H1 (cell line): ENCODE measurements at regions not wholly inside any gene's neighbourhood (a gene's known extent, or its start where the extent isn't known, plus 50 kb on each side); places are given as distances from the start of the nearest gene placed in this dataset.
"Not testable (repeated sequence)": the region's sequence is repeated elsewhere in the genome, so short reads cannot be mapped to it uniquely, and the experiment has no call there.

Experiments
- CTCF ChIA-PET: fragments of 300-600 bp; sonication (Branson Sonifier 250); formaldehyde crosslinking; loops from one replicate; lab custom pipeline; 2021; ENCODE audit not compliant: partially characterized antibody; lab: Charles Lee
- POLR2A ChIA-PET: fragments of 300-600 bp; sonication (Branson Sonifier 250); formaldehyde crosslinking; loops from one replicate; lab custom pipeline; 2021; ENCODE audit warnings: inconsistent platforms; ENCODE audit not compliant: partially characterized antibody; lab: Charles Lee
- DNase-seq, 2 experiments: peaks; one replicate each; pipeline versions ENCODE4 v3.0.0 to v3.0.0-alpha.2; 2010 to 2022; ENCODE audit warnings: low spot score in 2 of 2, low read depth in 1 of 2, mixed read lengths in 1 of 2
- FAIRE-seq: peaks from 2 replicates; lab custom pipeline; 2011; peaks lifted over from hg19 to GRCh38; lab: Jason Lieb, UNC
- H2AFZ ChIP-seq: 2 replicates; pipeline ENCODE4 v1.8.1; 2012; ENCODE audit warnings: low read length, inconsistent platforms
- H2AK5ac ChIP-seq: 2 replicates; pipeline ENCODE4 v1.6.1; 2013; ENCODE audit warnings: low read depth, low read length
- H2BK120ac ChIP-seq: replicated peaks from 2 replicates; pipeline ENCODE3; 2013; ENCODE audit warnings: low read depth, low read length, inconsistent platforms
- H2BK12ac ChIP-seq: 2 replicates; pipeline ENCODE4 v1.6.1; 2013; ENCODE audit warnings: low read depth, low read length
- H2BK15ac ChIP-seq: 2 replicates; pipeline ENCODE4 v1.6.1; 2013; ENCODE audit warnings: low read length
- H2BK20ac ChIP-seq: 2 replicates; pipeline ENCODE4 v1.6.1; 2013; ENCODE audit warnings: low read length
- H2BK5ac ChIP-seq: 2 replicates; pipeline ENCODE4 v1.6.1; 2013; ENCODE audit warnings: low read depth, low read length
- H3K14ac ChIP-seq: 2 replicates; pipeline ENCODE4 v1.6.1; 2013; ENCODE audit warnings: inconsistent platforms; ENCODE audit not compliant: insufficient read length
- H3K18ac ChIP-seq: 2 replicates; pipeline ENCODE4 v1.6.1; 2013; ENCODE audit warnings: low read length; ENCODE audit errors: extremely low read depth
- H3K23ac ChIP-seq: 2 replicates; pipeline ENCODE4 v1.6.1; 2013; ENCODE audit warnings: inconsistent platforms; ENCODE audit not compliant: insufficient read length
- H3K23me2 ChIP-seq: 2 replicates; pipeline ENCODE4 v1.6.1; 2013; ENCODE audit warnings: low read depth, low read length
- H3K27ac ChIP-seq: 2 replicates; pipeline ENCODE4 v1.6.1; 2011; ENCODE audit warnings: low read depth, low read length, inconsistent platforms
- H3K27me3 ChIP-seq, 4 experiments: replicated peaks in 1 of 4; 1 replicate in 1 of 4; 2 replicates in 3 of 4; pipeline versions ENCODE4 v1.6.1 to v1.8.1; 2011 to 2013; ENCODE audit warnings: low read length in 3 of 4, mild to moderate bottlenecking in 3 of 4, inconsistent platforms in 2 of 4, mixed read lengths in 2 of 4, moderate library complexity in 1 of 4; ENCODE audit not compliant: control insufficient read depth in 3 of 4, insufficient read depth in 3 of 4; ENCODE audit errors: extremely low read depth in 1 of 4
- H3K36me3 ChIP-seq, 4 experiments: 2 replicates each; pipeline versions ENCODE4 v1.6.1 to v1.8.1; 2011 to 2013; ENCODE audit warnings: mild to moderate bottlenecking in 4 of 4, low read length in 3 of 4, moderate library complexity in 2 of 4, control low read depth in 1 of 4, inconsistent platforms in 1 of 4; ENCODE audit not compliant: insufficient read depth in 4 of 4, control insufficient read depth in 2 of 4
- H3K4ac ChIP-seq: replicated peaks from 2 replicates; pipeline ENCODE3; 2013; ENCODE audit warnings: low read length, low read depth, mixed read lengths, inconsistent platforms; ENCODE audit not compliant: insufficient read length
- H3K4me1 ChIP-seq, 4 experiments: replicated peaks in 1 of 4; 1 replicate in 1 of 4; 2 replicates in 3 of 4; pipeline versions ENCODE4 v1.6.1 to v1.8.1; 2011 to 2013; ENCODE audit warnings: low read length in 3 of 4, inconsistent platforms in 2 of 4, mixed read lengths in 1 of 4; ENCODE audit not compliant: insufficient read depth in 4 of 4, control insufficient read depth in 3 of 4
- H3K4me2 ChIP-seq, 2 experiments: 2 replicates each; pipeline versions ENCODE4 v1.6.1 to v1.8.1; 2011 to 2013; ENCODE audit warnings: low read depth in 2 of 2, low read length in 2 of 2, control low read depth in 1 of 2, inconsistent platforms in 1 of 2, mild to moderate bottlenecking in 1 of 2; ENCODE audit not compliant: insufficient read depth in 1 of 2
- H3K4me3 ChIP-seq, 4 experiments: fragments of 200-600, 300-600 bp in 1 of 4; sonication (generic), shearing (Covaris generic), sonication (Bioruptor Twin) in 1 of 4; 2 replicates each; pipeline versions ENCODE4 v1.5.1 to v1.8.1; 2011 to 2016; ENCODE audit warnings: low read length in 4 of 4, low read depth in 3 of 4, control low read depth in 2 of 4, inconsistent platforms in 2 of 4, mild to moderate bottlenecking in 2 of 4, mixed read lengths in 1 of 4, moderate library complexity in 1 of 4; ENCODE audit not compliant: insufficient read depth in 2 of 4; ENCODE audit errors: extremely low read depth in 1 of 4
- H3K56ac ChIP-seq: replicated peaks from 2 replicates; pipeline ENCODE3; 2013; ENCODE audit warnings: low read depth, mild to moderate bottlenecking, mixed read lengths, low read length, inconsistent platforms; ENCODE audit not compliant: insufficient read length
- H3K79me1 ChIP-seq: 2 replicates; pipeline ENCODE4 v1.6.1; 2013; ENCODE audit warnings: low read depth, low read length, control low read depth
- H3K79me2 ChIP-seq, 2 experiments: 2 replicates each; pipeline versions ENCODE4 v1.6.1 to v1.8.1; 2012 to 2013; ENCODE audit warnings: low read length in 2 of 2, mild to moderate bottlenecking in 2 of 2, inconsistent platforms in 1 of 2; ENCODE audit not compliant: insufficient read depth in 2 of 2, control insufficient read depth in 1 of 2
- H3K9ac ChIP-seq, 4 experiments: replicated peaks in 1 of 4; 1 replicate in 1 of 4; 2 replicates in 3 of 4; pipeline versions ENCODE4 v1.6.1 to v1.8.1; 2011 to 2013; ENCODE audit warnings: low read depth in 3 of 4, low read length in 3 of 4, control low read depth in 2 of 4, mild to moderate bottlenecking in 2 of 4, moderate library complexity in 2 of 4, inconsistent platforms in 1 of 4; ENCODE audit errors: extremely low read depth in 1 of 4
- H3K9me3 ChIP-seq, 2 experiments: 2 replicates each; pipeline versions ENCODE4 v1.6.1 to v1.8.1; 2012 to 2013; ENCODE audit warnings: mild to moderate bottlenecking in 2 of 2, moderate library complexity in 2 of 2, control low read depth in 1 of 2, inconsistent platforms in 1 of 2, low read depth in 1 of 2, low read length in 1 of 2, mixed read lengths in 1 of 2; ENCODE audit not compliant: insufficient read depth in 2 of 2
- H4K20me1 ChIP-seq, 2 experiments: replicated peaks in 1 of 2; 2 replicates each; pipeline versions ENCODE3 to v1.8.1; 2011 to 2013; ENCODE audit warnings: inconsistent platforms in 2 of 2, low read length in 2 of 2, mild to moderate bottlenecking in 1 of 2; ENCODE audit not compliant: insufficient read depth in 2 of 2, control insufficient read depth in 1 of 2
- H4K5ac ChIP-seq: 2 replicates; pipeline ENCODE4 v1.6.1; 2013; ENCODE audit warnings: low read length, low read depth, mixed read lengths, inconsistent platforms; ENCODE audit not compliant: insufficient read length
- H4K8ac ChIP-seq: 2 replicates; pipeline ENCODE4 v1.8.0; 2013; ENCODE audit warnings: mild to moderate bottlenecking, moderate library complexity, low read length, inconsistent platforms; ENCODE audit not compliant: insufficient read depth; ENCODE audit errors: extremely low read depth
- H4K91ac ChIP-seq: replicated peaks from 2 replicates; pipeline ENCODE3; 2013; ENCODE audit warnings: low read length, mixed read lengths, inconsistent platforms; ENCODE audit not compliant: insufficient read length
- YY1 ChIP-seq: IDR thresholded peaks from 2 replicates; pipeline ENCODE4 v1.6.1; 2011; ENCODE audit warnings: low read depth, mild to moderate bottlenecking, low read length
- WGBS, 2 experiments: shearing (Covaris generic) in 1 of 2; methylation state at CpG; one replicate each; pipeline versions ENCODE4 v1.1.6 to v1.1.7; 2013 to 2015; ENCODE audit warnings: low lambda C conversion rate in 2 of 2, mixed read lengths in 2 of 2, inconsistent platforms in 1 of 2, low coverage in 1 of 2, missing lambda C conversion rate in 1 of 2; ENCODE audit not compliant: insufficient replicate concordance in 2 of 2, insufficient coverage in 1 of 2, insufficient read length in 1 of 2; ENCODE audit errors: extremely low coverage in 1 of 2, missing lambda C conversion rate in 1 of 2; 5-methylcytosine and 5-hydroxymethylcytosine counted together
- TF ChIP-seq, protein P1 (sequence below): IDR thresholded peaks from 2 replicates; pipeline ENCODE4 v1.6.1; 2012; ENCODE audit warnings: inconsistent platforms

DNA sequence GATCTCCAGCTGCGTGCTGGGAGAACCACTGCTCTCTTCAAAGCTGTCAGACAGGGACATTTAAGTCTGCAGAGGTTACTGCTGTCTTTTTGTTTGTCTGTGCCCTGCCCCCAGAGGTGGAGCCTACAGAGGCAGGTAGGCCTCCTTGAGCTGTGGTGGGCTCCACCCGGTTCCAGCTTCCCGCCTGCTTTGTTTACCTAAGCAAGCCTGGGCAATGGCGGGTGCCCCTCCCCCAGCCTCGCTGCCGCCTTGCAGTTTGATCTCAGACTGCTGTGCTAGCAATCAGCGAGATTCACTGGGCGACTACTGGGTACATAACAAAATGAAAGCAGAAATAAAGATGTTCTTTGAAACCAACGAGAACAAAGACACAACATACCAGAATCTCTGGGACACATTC, 194.3 kb downstream of the OSR1 start:
- 17% methylated on average over 8 of the region's 9 CpGs; no CpG with 5 or more reads in 1 of the 2 experiments for WGBS, 2 experiments
- not testable (repeated sequence) for H3K4me3 ChIP-seq, H4K8ac ChIP-seq

More for the DNA sequence above, 194.3 kb downstream of the OSR1 start:
- H3K4ac ChIP-seq, H3K9ac ChIP-seq, H4K20me1 ChIP-seq, FAIRE-seq, H2AFZ ChIP-seq, H2BK5ac ChIP-seq, H2BK120ac ChIP-seq, H3K27me3 ChIP-seq, H3K23me2 ChIP-seq, H3K36me3 ChIP-seq, POLR2A ChIA-PET, H4K91ac ChIP-seq, H2BK20ac ChIP-seq, H2BK15ac ChIP-seq, H3K4me2 ChIP-seq, H3K79me1 ChIP-seq, H3K23ac ChIP-seq, H2AK5ac ChIP-seq, H3K79me2 ChIP-seq, H3K18ac ChIP-seq, H3K14ac ChIP-seq, H2BK12ac ChIP-seq, H3K27ac ChIP-seq, H4K5ac ChIP-seq, H3K4me1 ChIP-seq, H3K56ac ChIP-seq, H3K9me3 ChIP-seq: not testable (repeated sequence)
- CTCF ChIA-PET = interaction anchor here (0.7 kb wide), 1 partner anchor 377 kb away, joined by 3 read pairs; no protein-coding TSS in a partner anchor
- 0 out of 2 replicates have a peak, but pooled peaks have one; percentile 24 for TF ChIP-seq YY1
- TF ChIP-seq, protein P1, sequence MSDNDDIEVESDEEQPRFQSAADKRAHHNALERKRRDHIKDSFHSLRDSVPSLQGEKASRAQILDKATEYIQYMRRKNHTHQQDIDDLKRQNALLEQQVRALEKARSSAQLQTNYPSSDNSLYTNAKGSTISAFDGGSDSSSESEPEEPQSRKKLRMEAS = 0 out of 2 replicates have a peak, but pooled peaks have one; percentile 14
- DNase-seq = peak; percentile 13 to 56
